Thoracic aorta (tissue), 2 donors: ENCODE measurements at regions not wholly inside any gene's neighbourhood (a gene's known extent, or its start where the extent isn't known, plus 50 kb on each side); places are given as distances from the start of the nearest gene placed in this dataset.

Source experiments
- ATAC-seq: fragments of 150-250 bp; one replicate; pipeline ENCODE4 v1.8.0; 2017; ENCODE audit warnings: low read depth; ENCODE audit not compliant: insufficient number of reproducible peaks, low FRiP score
- DNase-seq: peaks from one replicate; pipeline ENCODE4 v3.0.0-alpha.2; 2020; ENCODE audit warnings: low spot score
- H3K27ac ChIP-seq, 2 donors: fragments of 200-600 bp; sonication (generic); 1 replicate in 1 of 2; 2 replicates in 1 of 2; pipeline ENCODE4 v1.5.1; 2016; ENCODE audit warnings: mild to moderate bottlenecking in 2 of 2, moderate library complexity in 2 of 2
- H3K27me3 ChIP-seq: fragments of 200-600 bp; sonication (generic); replicated peaks from 2 replicates; pipeline ENCODE4 v1.6.0; 2016; ENCODE audit warnings: mild to moderate bottlenecking; ENCODE audit not compliant: insufficient read depth
- H3K36me3 ChIP-seq: fragments of 200-600 bp; sonication (generic); one replicate; pipeline ENCODE4 v1.5.1; 2016
- H3K4me1 ChIP-seq, 2 donors: fragments of 200-600 bp; sonication (generic); 1 replicate in 1 of 2; 2 replicates in 1 of 2; pipeline versions ENCODE4 v1.5.1 to v1.6.0; 2016; ENCODE audit warnings: low read depth in 2 of 2, mild to moderate bottlenecking in 1 of 2; ENCODE audit not compliant: control insufficient read depth in 1 of 2
- H3K4me3 ChIP-seq: fragments of 200-600 bp; sonication (generic); 2 replicates; pipeline ENCODE4 v1.5.1; 2016; ENCODE audit warnings: mild to moderate bottlenecking
- H3K9me3 ChIP-seq: fragments of 200-600 bp; sonication (generic); 2 replicates; pipeline ENCODE4 v1.5.1; 2016
- TF ChIP-seq, protein P1 (sequence below): fragments of 200-600 bp; sonication (generic); IDR thresholded peaks from one replicate; pipeline ENCODE4 v1.5.1; 2019; ENCODE audit warnings: antibody characterized with exemption

DNA sequence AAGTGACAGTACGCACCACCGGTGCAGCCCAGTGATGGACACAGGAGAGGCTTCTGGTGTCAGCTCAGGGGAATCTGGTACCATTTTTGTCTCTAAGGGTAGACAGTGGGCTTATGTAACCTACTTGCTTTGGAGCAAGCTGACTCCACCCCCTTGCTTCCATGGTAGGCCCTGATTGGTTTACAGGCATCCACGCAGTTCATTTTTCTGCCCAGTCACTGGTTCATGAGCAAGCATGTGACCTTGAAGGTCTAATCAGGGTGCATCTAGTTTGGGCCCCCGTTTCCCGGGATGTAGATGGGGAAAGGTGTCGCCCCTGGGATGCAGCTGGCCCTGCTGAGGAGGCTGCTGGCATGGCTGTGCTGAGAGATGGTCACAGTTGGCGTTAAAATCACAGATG, 244.8 kb upstream of the KCNG1 start:
- Histone ChIP-seq H3K27ac (no peak overlapping the region), H3K4me1 (peaks cover 0 to 2% of the 10 kb centered on the region in 2 donors), H3K9me3 (peaks cover 5% of the 10 kb centered on the region), H3K4me3 (no peak overlapping the region), H3K27me3 (no peaks in the 10 kb centered on the region), H3K36me3 (no peaks in the 10 kb centered on the region)
- no peak for ATAC-seq
- DNase-seq: no peak
- TF ChIP-seq, protein P1, sequence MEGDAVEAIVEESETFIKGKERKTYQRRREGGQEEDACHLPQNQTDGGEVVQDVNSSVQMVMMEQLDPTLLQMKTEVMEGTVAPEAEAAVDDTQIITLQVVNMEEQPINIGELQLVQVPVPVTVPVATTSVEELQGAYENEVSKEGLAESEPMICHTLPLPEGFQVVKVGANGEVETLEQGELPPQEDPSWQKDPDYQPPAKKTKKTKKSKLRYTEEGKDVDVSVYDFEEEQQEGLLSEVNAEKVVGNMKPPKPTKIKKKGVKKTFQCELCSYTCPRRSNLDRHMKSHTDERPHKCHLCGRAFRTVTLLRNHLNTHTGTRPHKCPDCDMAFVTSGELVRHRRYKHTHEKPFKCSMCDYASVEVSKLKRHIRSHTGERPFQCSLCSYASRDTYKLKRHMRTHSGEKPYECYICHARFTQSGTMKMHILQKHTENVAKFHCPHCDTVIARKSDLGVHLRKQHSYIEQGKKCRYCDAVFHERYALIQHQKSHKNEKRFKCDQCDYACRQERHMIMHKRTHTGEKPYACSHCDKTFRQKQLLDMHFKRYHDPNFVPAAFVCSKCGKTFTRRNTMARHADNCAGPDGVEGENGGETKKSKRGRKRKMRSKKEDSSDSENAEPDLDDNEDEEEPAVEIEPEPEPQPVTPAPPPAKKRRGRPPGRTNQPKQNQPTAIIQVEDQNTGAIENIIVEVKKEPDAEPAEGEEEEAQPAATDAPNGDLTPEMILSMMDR: no peak

DNA sequence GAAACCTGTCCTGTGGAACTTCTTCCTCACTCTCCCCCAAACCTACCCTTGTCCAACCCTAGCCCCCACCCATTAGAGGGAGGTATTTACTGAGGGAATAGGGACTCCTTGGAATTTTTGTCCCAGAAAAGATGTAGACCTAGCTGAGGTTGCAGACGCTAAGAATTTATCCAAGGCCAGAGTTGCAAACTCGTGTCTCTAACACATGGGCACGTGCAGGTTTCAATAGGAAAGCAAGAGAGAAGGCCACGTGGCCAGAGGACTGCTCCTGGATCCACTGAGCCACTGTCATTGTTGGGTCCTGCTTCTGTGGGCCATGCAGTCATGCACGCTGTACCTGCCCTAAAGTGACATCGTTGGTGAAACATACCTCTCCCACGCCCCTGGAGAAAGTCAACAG, 243.4 kb upstream of the KCNG1 start:
- Histone ChIP-seq H3K36me3 (no peaks in the 10 kb centered on the region), H3K4me3 (no peak overlapping the region), H3K9me3 (peaks cover 5% of the 10 kb centered on the region), H3K27me3 (no peaks in the 10 kb centered on the region), H3K4me1 (no peaks in the 10 kb centered on the region), H3K27ac (no peak overlapping the region)
- TF ChIP-seq, protein P1: no peak
- ATAC-seq: no peak
- no peak for DNase-seq

DNA sequence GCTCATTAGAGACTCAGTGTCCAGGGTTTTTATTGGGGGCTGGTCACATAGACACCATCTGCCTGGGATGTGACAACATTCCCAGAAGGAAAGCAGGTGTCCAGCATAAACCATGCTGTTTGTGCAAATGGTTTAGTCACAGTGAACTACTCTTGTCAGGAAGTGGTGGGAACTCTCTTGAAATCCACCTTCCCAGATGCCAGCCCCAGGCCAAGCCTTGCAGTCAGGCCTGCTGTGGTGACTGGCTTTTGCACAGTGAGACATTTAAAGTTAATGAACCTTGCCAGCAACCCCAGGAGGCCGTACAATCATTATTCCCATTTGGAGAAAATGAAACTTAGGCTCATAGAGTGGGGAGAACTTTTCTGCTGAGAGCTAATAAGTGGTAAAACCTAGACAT, 242.5 kb upstream of the KCNG1 start:
- no peak for ATAC-seq
- Histone ChIP-seq H3K36me3 (no peaks in the 10 kb centered on the region), H3K27me3 (no peaks in the 10 kb centered on the region), H3K4me3 (no peak overlapping the region), H3K27ac (no peak overlapping the region), H3K9me3 (peaks cover 3% of the 10 kb centered on the region), H3K4me1 (no peaks in the 10 kb centered on the region)
- DNase-seq: no peak
- TF ChIP-seq, protein P1: no peak

DNA sequence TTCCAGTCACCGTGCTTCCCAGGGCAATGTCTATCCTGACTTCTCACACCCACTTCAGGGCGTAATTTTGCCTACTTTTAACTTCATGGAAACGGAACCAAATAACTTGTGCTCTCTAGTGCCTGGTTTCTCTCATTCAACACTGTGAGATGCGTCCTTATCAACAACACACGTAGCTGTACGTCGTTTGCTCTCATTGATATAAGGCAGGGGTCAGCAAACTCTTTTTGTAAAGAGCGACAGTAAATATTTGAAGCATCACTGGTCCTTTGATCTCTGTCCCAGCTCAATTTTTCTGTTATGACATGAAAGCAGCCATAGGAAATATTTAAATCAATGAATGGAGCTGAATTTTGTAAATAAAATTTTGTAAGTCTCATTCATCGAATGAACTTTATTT, 239.3 kb upstream of the KCNG1 start:
- Histone ChIP-seq H3K4me1 (no peaks in the 10 kb centered on the region), H3K36me3 (no peaks in the 10 kb centered on the region), H3K4me3 (no peak overlapping the region), H3K27me3 (no peaks in the 10 kb centered on the region), H3K9me3 (no peaks in the 10 kb centered on the region), H3K27ac (no peak overlapping the region)
- TF ChIP-seq, protein P1: no peak
- ATAC-seq (no peak), DNase-seq (no peak)

DNA sequence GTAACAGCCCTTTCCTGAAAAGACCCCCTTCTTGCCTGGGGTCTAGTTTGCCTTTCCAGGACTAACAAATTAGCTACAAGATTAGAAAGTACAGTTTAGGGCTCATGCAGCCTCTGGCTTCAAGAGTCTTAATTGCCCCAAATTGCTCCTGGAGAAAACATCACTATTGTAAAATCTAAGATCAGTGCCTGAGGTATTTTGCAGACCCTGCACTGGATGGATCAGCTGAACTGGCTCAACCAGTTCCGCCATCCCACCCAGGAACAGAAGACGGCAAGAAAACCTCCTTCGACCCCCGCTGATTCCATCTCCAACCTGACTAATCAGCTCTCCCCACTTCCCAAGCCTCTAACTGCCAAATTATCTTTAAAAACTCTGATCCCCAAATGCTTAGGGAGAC, 236.5 kb upstream of the KCNG1 start:
- Histone ChIP-seq H3K27ac (no peak overlapping the region), H3K9me3 (no peaks in the 10 kb centered on the region), H3K36me3 (no peaks in the 10 kb centered on the region), H3K4me1 (no peaks in the 10 kb centered on the region), H3K27me3 (no peaks in the 10 kb centered on the region), H3K4me3 (no peak overlapping the region)
- DNase-seq (no peak), ATAC-seq (no peak)
- TF ChIP-seq, protein P1: no peak
